Right renal pelvis (tissue), 4 donors: ENCODE measurements at regions not wholly inside any gene's neighbourhood (a gene's known extent, or its start where the extent isn't known, plus 50 kb on each side); places are given as distances from the start of the nearest gene placed in this dataset.

Experiments used
- DNase-seq, 4 donors: peaks; one replicate each; pipeline ENCODE4 v3.0.0-alpha.2; 2013; ENCODE audit warnings: low read depth in 4 of 4, low spot score in 3 of 4, missing footprints in 1 of 4

- DNase-seq = no peak
Observed at GRCh38 chr16:72246423-72246822, 74.5 kb upstream of the PMFBP1 start.

GRCh38 chr16:72244853-72245252 lies 72.9 kb upstream of the PMFBP1 start:
- no peak for DNase-seq

GRCh38 chr16:72243621-72244020 lies 71.7 kb upstream of the PMFBP1 start:
- no peak for DNase-seq

- DNase-seq = no peak
Observed at GRCh38 chr16:72242757-72243156, 70.8 kb upstream of the PMFBP1 start.

- DNase-seq = peak in 1 of 4 donors; percentile 18
Observed at GRCh38 chr16:72241930-72242329, 70.0 kb upstream of the PMFBP1 start.

- DNase-seq = no peak
Observed at GRCh38 chr16:72241008-72241407, 69.1 kb upstream of the PMFBP1 start.

GRCh38 chr16:72240466-72240865 lies 68.5 kb upstream of the PMFBP1 start:
- DNase-seq = no peak

GRCh38 chr16:72236866-72237265 lies 64.9 kb upstream of the PMFBP1 start:
- no peak for DNase-seq

GRCh38 chr16:72234387-72234786 lies 62.4 kb upstream of the PMFBP1 start:
- no peak for DNase-seq

GRCh38 chr16:72228014-72228413 lies 56.1 kb upstream of the PMFBP1 start:
- DNase-seq = no peak

GRCh38 chr16:72226136-72226535 lies 54.2 kb upstream of the PMFBP1 start:
- no peak for DNase-seq

GRCh38 chr16:72224260-72224768 lies 52.4 kb upstream of the PMFBP1 start:
- no peak for DNase-seq

GRCh38 chr16:72222503-72222902 lies 50.5 kb upstream of the PMFBP1 start:
- DNase-seq = no peak
